ENCODE measurements at regions not wholly inside any gene's neighbourhood (a gene's known extent, or its start where the extent isn't known, plus 50 kb on each side); places are given as distances from the start of the nearest gene placed in this dataset.

- TF ChIP-seq CCNT2 (IDR thresholded peaks at IDR 0.05; ENCODE audit: borderline replicate concordance, extremely low read depth, insufficient read length, low read depth, low read length) (no peak), FOXJ3 (CRISPR knock-in tag; IDR thresholded peaks at IDR 0.05) (no peak), POLR2B (IDR thresholded peaks at IDR 0.05; ENCODE audit: low read depth, partially characterized antibody) (no peak), CBFB (CRISPR knock-in tag; IDR thresholded peaks at IDR 0.05) (no peak), E2F5 (CRISPR knock-in tag; IDR thresholded peaks at IDR 0.05) (no peak), SETDB1 (IDR thresholded peaks at IDR 0.05; ENCODE audit: low read length) (no peak), SAP30 (IDR thresholded peaks at IDR 0.05; ENCODE audit: borderline replicate concordance, insufficient read depth, low read depth, low read length, poor library complexity, severe bottlenecking) (no peak), SIN3B (IDR thresholded peaks at IDR 0.05; ENCODE audit: low read depth) (no peak), ZNF140 (CRISPR knock-in tag; IDR thresholded peaks at IDR 0.05) (no peak), ETV6 (IDR thresholded peaks at IDR 0.05; ENCODE audit: borderline replicate concordance in 1 of 2, low read depth in 2 of 2, low read length in 1 of 2) (peak; percentile 84 to 87; a peak in 3 of 4 replicates), ETV6 (CRISPR knock-in tag; IDR thresholded peaks at IDR 0.05; ENCODE audit: borderline replicate concordance) (no peak), RCOR1 (IDR thresholded peaks at IDR 0.05; ENCODE audit: borderline replicate concordance in 1 of 2, low read depth in 2 of 2, low read length in 2 of 2) (peak in 1 of 2 experiments; percentile 20; a peak in 1 of 4 replicates), NEUROD1 (IDR thresholded peaks at IDR 0.05; ENCODE audit: borderline replicate concordance, low read depth, low read length, partially characterized antibody) (no peak), ARID1B (IDR thresholded peaks at IDR 0.05) (peak; percentile 78), CHAMP1 (IDR thresholded peaks at IDR 0.05) (no peak), ZBTB5 (IDR thresholded peaks at IDR 0.05) (no peak), ESRRB (CRISPR knock-in tag; IDR thresholded peaks at IDR 0.05; ENCODE audit: borderline replicate concordance) (no peak), ZNF780A (CRISPR knock-in tag; IDR thresholded peaks at IDR 0.05) (no peak), ID3 (CRISPR knock-in tag; IDR thresholded peaks at IDR 0.05) (no peak), ID3 (tag; IDR thresholded peaks at IDR 0.05) (no peak), PURB (CRISPR knock-in tag; IDR thresholded peaks at IDR 0.05; ENCODE audit: low read depth) (no peak), COPS2 (conservative IDR thresholded peaks at IDR 0.05) (no peak)
Measured at GRCh38 chr3:198107840-198108734, 148.1 kb downstream of the LMLN start (continued).

Data from K562 (cell line).